Upper lobe of left lung (tissue), 6 donors: ENCODE measurements at regions not wholly inside any gene's neighbourhood (a gene's known extent, or its start where the extent isn't known, plus 50 kb on each side); places are given as distances from the start of the nearest gene placed in this dataset.

Experiments used
- ATAC-seq, 2 donors: fragments of 200-7000 bp; cut with Tn5 transposase; one replicate each; pipeline ENCODE4 v1.9.1; 2022; ENCODE audit warnings: mild to moderate bottlenecking in 2 of 2, moderate library complexity in 2 of 2; ENCODE audit not compliant: low FRiP score in 2 of 2
- DNase-seq, 2 donors: peaks; one replicate each; pipeline ENCODE4 v3.0.0-alpha.2; 2019 to 2020
- H3K27ac ChIP-seq, 4 donors: fragments of 200-600 bp; sonication (generic); one replicate each; pipeline ENCODE4 v1.5.1; 2016 to 2019
- H3K27me3 ChIP-seq, 4 donors: fragments of 200-600 bp; sonication (generic); one replicate each; pipeline ENCODE4 v1.5.1; 2017 to 2019
- H3K36me3 ChIP-seq, 4 donors: fragments of 200-600 bp; sonication (generic); one replicate each; pipeline ENCODE4 v1.5.1; 2016 to 2019
- H3K4me1 ChIP-seq, 4 donors: fragments of 200-600 bp; sonication (generic); one replicate each; pipeline ENCODE4 v1.5.1; 2018 to 2019
- H3K4me3 ChIP-seq, 4 donors: fragments of 200-600 bp; sonication (generic); one replicate each; pipeline ENCODE4 v1.5.1; 2017 to 2019; ENCODE audit warnings: mild to moderate bottlenecking in 2 of 4, moderate library complexity in 1 of 4
- H3K9me3 ChIP-seq, 4 donors: fragments of 200-600 bp; sonication (generic); one replicate each; pipeline ENCODE4 v1.5.1; 2018 to 2019
- CTCF ChIP-seq, 6 experiments: fragments of 450-650 bp in 4 of 6; fragments of 200-600 bp in 2 of 6; sonication (generic) in 2 of 6; IDR thresholded peaks; one replicate each; pipeline ENCODE4 v1.5.1; 2016 to 2019; ENCODE audit warnings: antibody characterized with exemption in 6 of 6
- EP300 ChIP-seq, 4 donors: sonication (generic); formaldehyde crosslinking; IDR thresholded peaks; one replicate each; pipeline ENCODE4 v1.5.1; 2017; ENCODE audit warnings: antibody characterized with exemption in 4 of 4, control low read depth in 2 of 4
- POLR2A ChIP-seq, 4 donors: fragments of 450-650 bp; IDR thresholded peaks; one replicate each; pipeline ENCODE4 v1.5.1; 2016 to 2017; ENCODE audit warnings: antibody characterized with exemption in 4 of 4, mild to moderate bottlenecking in 2 of 4
- POLR2AphosphoS5 ChIP-seq, 2 donors: sonication (generic); formaldehyde crosslinking; IDR thresholded peaks; one replicate each; pipeline ENCODE4 v1.5.1; 2017; ENCODE audit warnings: antibody characterized with exemption in 2 of 2
- WGBS, 2 donors: methylation state at CpG; one replicate each; pipeline ENCODE4 v1.1.5; 2017 to 2018; 5-methylcytosine and 5-hydroxymethylcytosine counted together
- donor health status: DM: no; HTN: no; CAD: no; lungs with moderate emphysema.
- donor health status: DM: no; HTN: yes; CAD: no; lungs with severe emphysema.

- H3K9me3 ChIP-seq = no peaks in the 10 kb centered on the region
- no peak for DNase-seq
- no peak overlapping the region for H3K27ac ChIP-seq
- H3K27me3 ChIP-seq = no peaks in the 10 kb centered on the region
- TF ChIP-seq EP300 (IDR thresholded peaks at IDR 0.05) (no peak), CTCF (IDR thresholded peaks at IDR 0.05) (no peak), POLR2AphosphoS5 (IDR thresholded peaks at IDR 0.05) (no peak), POLR2A (IDR thresholded peaks at IDR 0.05) (no peak)
- no peaks in the 10 kb centered on the region for H3K4me1 ChIP-seq
- no peak for ATAC-seq
- no peak overlapping the region for H3K4me3 ChIP-seq
- 75 to 76% methylated on average over 3 of the region's 3 CpGs for WGBS, 2 donors
- H3K36me3 ChIP-seq = no peaks in the 10 kb centered on the region
These were observed 223.9 kb upstream of the FAM98A start for GRCh38 chr2:33822964-33823363.

DNA sequence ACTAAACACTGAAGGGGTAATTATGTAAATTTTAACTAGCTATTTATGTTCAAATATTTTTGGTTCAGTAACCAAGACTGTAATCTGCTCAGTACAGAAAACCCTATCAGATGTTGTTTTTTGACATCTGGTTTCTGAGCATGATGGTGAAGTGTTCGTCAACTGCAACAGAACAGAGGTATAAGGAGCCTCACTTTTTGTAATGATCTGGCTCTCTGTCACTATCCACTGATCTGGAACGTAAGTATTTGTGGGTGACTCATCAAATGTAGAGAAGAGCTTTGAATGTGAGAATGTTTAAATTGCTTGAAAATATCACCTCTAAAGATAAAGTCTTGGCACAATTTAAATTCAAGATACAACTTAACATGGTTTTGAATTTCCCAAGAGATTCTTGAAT lies 213.6 kb upstream of the FAM98A start:
- WGBS, 2 donors = 87 to 94% methylated on average over 2 of the region's 2 CpGs
- Histone ChIP-seq H3K4me1 (no peaks in the 10 kb centered on the region), H3K27me3 (no peaks in the 10 kb centered on the region), H3K4me3 (no peak overlapping the region), H3K36me3 (no peaks in the 10 kb centered on the region), H3K27ac (no peak overlapping the region), H3K9me3 (no peaks in the 10 kb centered on the region)
- DNase-seq (no peak), ATAC-seq (no peak)
- TF ChIP-seq POLR2A (IDR thresholded peaks at IDR 0.05) = no peak
- TF ChIP-seq POLR2AphosphoS5 (IDR thresholded peaks at IDR 0.05) = no peak
- no peak for TF ChIP-seq EP300 (IDR thresholded peaks at IDR 0.05)
- TF ChIP-seq CTCF (IDR thresholded peaks at IDR 0.05) = no peak

DNA sequence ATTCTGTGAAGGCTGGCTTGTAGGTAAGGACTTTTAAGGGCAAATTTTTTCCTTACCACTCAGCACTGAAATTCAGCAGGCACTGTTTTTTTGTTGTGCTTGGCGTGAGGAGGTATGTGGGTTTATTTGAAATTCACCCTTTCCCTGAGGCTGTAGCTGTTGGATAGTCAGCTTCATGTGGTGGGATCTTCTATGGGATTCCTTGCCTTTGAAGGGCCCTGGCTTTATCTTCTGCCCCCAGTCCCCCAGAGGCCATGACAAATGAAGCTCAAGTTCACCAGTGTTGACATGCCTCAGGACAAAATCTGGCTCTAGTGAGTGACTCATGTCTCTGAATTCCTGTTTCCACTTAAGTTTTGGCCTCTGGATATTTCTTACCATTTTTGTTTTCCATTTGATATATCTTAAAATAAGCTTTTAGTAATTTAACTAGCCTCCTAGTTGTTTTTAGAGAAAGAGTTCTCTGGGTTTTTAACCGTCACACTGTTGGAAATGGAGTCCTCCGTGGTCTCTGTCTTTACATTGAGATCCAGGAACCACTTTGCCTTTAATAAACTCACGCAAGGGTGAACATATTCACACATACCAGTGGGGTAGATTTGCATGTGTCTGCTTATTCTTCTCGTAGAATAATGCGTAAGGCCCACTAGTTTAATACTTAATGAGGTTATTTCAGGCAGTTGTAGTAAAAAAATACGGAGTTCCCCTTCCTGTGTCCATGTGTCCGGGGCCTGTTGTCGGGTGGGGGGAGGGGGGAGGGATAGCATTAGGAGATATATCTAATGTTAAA lies 211.1 kb upstream of the FAM98A start:
- Histone ChIP-seq H3K4me3 (no peak overlapping the region), H3K4me1 (no peaks in the 10 kb centered on the region), H3K36me3 (no peaks in the 10 kb centered on the region), H3K27ac (no peak overlapping the region), H3K9me3 (no peaks in the 10 kb centered on the region), H3K27me3 (no peaks in the 10 kb centered on the region)
- DNase-seq = no peak
- whole genome bisulfite sequencing, 2 donors = 90 to 92% methylated on average over 9 of the region's 9 CpGs
- ATAC-seq = no peak
- no peak for TF ChIP-seq POLR2AphosphoS5 (IDR thresholded peaks at IDR 0.05)
- TF ChIP-seq EP300 (IDR thresholded peaks at IDR 0.05) = no peak
- TF ChIP-seq CTCF (IDR thresholded peaks at IDR 0.05) = no peak
- no peak for TF ChIP-seq POLR2A (IDR thresholded peaks at IDR 0.05)

GRCh38 chr2:33806041-33806440 lies 206.9 kb upstream of the FAM98A start:
- TF ChIP-seq POLR2AphosphoS5 (IDR thresholded peaks at IDR 0.05) (no peak), EP300 (IDR thresholded peaks at IDR 0.05) (no peak), CTCF (IDR thresholded peaks at IDR 0.05) (no peak), POLR2A (IDR thresholded peaks at IDR 0.05) (no peak)
- H3K9me3 ChIP-seq = no peaks in the 10 kb centered on the region
- no peak for DNase-seq
- no peaks in the 10 kb centered on the region for H3K36me3 ChIP-seq
- H3K4me3 ChIP-seq = no peak overlapping the region
- no peak for ATAC-seq
- H3K27me3 ChIP-seq = no peaks in the 10 kb centered on the region
- no peak overlapping the region for H3K27ac ChIP-seq
- H3K4me1 ChIP-seq = no peaks in the 10 kb centered on the region
- WGBS, 2 donors = 76 to 79% methylated on average over 6 of the region's 6 CpGs

DNA sequence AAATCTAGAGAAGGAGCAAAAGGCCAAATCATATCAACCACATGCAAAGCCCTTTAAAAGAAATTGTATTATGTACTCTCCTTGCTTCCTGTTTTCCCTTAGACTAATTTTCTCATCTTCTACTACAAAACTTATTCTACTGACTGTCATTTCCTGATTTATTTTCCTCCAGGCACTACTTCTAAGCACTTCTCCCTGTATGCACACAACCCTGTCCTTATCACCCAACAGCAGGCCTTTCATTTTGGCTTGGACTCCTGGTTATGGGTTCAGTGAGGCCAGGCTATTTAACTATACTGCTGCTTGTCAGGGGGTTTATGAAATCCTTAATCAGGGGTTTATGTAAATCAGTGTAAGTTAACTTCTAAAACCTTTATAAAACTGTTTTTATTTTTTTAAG lies 205.1 kb upstream of the FAM98A start:
- no peak for DNase-seq
- no peak for TF ChIP-seq EP300 (IDR thresholded peaks at IDR 0.05)
- TF ChIP-seq POLR2AphosphoS5 (IDR thresholded peaks at IDR 0.05) = no peak
- no peak for TF ChIP-seq CTCF (IDR thresholded peaks at IDR 0.05)
- no peak for TF ChIP-seq POLR2A (IDR thresholded peaks at IDR 0.05)
- no peak overlapping the region for H3K27ac ChIP-seq

More for the DNA sequence above, 205.1 kb upstream of the FAM98A start:
- Histone ChIP-seq H3K9me3 (no peaks in the 10 kb centered on the region), H3K36me3 (no peaks in the 10 kb centered on the region), H3K4me3 (no peak overlapping the region), H3K27me3 (no peaks in the 10 kb centered on the region), H3K4me1 (no peaks in the 10 kb centered on the region)
- no peak for ATAC-seq
